MM.1S (cell line): ENCODE measurements at regions not wholly inside any gene's neighbourhood (a gene's known extent, or its start where the extent isn't known, plus 50 kb on each side); places are given as distances from the start of the nearest gene placed in this dataset.

Experiments used
- DNase-seq: peaks from one replicate; pipeline ENCODE4 v3.0.0-alpha.2; 2015
- H2AFZ ChIP-seq: fragments of 300-600 bp; sonication (generic); 2 replicates; pipeline ENCODE4 v1.6.0; 2016; ENCODE audit warnings: antibody characterized with exemption, low read length
- H3F3A ChIP-seq: fragments of 300-600 bp; sonication (generic); 2 replicates; pipeline ENCODE4 v1.6.1; 2016; ENCODE audit warnings: mild to moderate bottlenecking, antibody characterized with exemption, low read length, moderate library complexity, mixed read lengths; ENCODE audit not compliant: insufficient read depth
- H3K27ac ChIP-seq: fragments of 300-600 bp; sonication (generic); 2 replicates; pipeline ENCODE4 v1.5.1; 2016; ENCODE audit warnings: mild to moderate bottlenecking, low read length
- H3K27me3 ChIP-seq: fragments of 300-600 bp; sonication (generic); replicated peaks from 2 replicates; pipeline ENCODE4 v1.6.0; 2016; ENCODE audit warnings: low read length; ENCODE audit not compliant: insufficient read depth
- H3K36me3 ChIP-seq: fragments of 300-600 bp; sonication (generic); replicated peaks from 2 replicates; pipeline ENCODE4 v1.6.1; 2016; ENCODE audit warnings: mild to moderate bottlenecking, low read length, mixed read lengths; ENCODE audit not compliant: insufficient read depth
- H3K4me1 ChIP-seq: fragments of 300-600 bp; sonication (generic); 2 replicates; pipeline ENCODE4 v1.6.1; 2016; ENCODE audit warnings: low read length, mixed read lengths
- H3K4me2 ChIP-seq: fragments of 300-600 bp; sonication (generic); 2 replicates; pipeline ENCODE4 v1.6.0; 2016; ENCODE audit warnings: low read depth, low read length
- H3K4me3 ChIP-seq: fragments of 300-600 bp; sonication (generic); 2 replicates; pipeline ENCODE4 v1.5.1; 2016; ENCODE audit warnings: low read length, mixed read lengths
- H3K79me2 ChIP-seq: fragments of 300-600 bp; sonication (generic); 2 replicates; pipeline ENCODE4 v1.6.1; 2016; ENCODE audit warnings: mixed run types, low read length, mixed read lengths
- H3K9ac ChIP-seq: fragments of 300-600 bp; sonication (generic); 2 replicates; pipeline ENCODE4 v1.6.1; 2016; ENCODE audit warnings: low read length, mixed read lengths
- H3K9me2 ChIP-seq: fragments of 300-600 bp; sonication (generic); replicated peaks from 2 replicates; pipeline ENCODE4 v1.6.1; 2016; ENCODE audit warnings: mild to moderate bottlenecking, low read length, mixed read lengths; ENCODE audit not compliant: insufficient read depth
- H3K9me3 ChIP-seq: fragments of 300-600 bp; sonication (generic); replicated peaks from 2 replicates; pipeline ENCODE4 v1.6.1; 2016; ENCODE audit warnings: mild to moderate bottlenecking, low read length, mixed read lengths; ENCODE audit not compliant: insufficient read depth
- H4K20me1 ChIP-seq: fragments of 300-600 bp; sonication (generic); 2 replicates; pipeline ENCODE4 v1.6.1; 2016; ENCODE audit warnings: mild to moderate bottlenecking, low read length, moderate library complexity, mixed read lengths; ENCODE audit not compliant: insufficient read depth
- CTCF ChIP-seq: fragments of 300-600 bp; sonication (generic); IDR thresholded peaks from 2 replicates; pipeline ENCODE4 v1.5.1; 2016; ENCODE audit warnings: antibody characterized with exemption, low read length, mixed read lengths
- EZH2 ChIP-seq: fragments of 300-600 bp; sonication (generic); optimal IDR thresholded peaks from 2 replicates; pipeline ENCODE3; 2017; ENCODE audit warnings: low read depth, mild to moderate bottlenecking, antibody characterized with exemption, low read length, mixed read lengths
- EZH2phosphoT487 ChIP-seq: fragments of 300-600 bp; sonication (generic); IDR thresholded peaks from 2 replicates; pipeline ENCODE4 v1.6.1; 2018; ENCODE audit warnings: antibody characterized with exemption, low read length

GRCh38 chr4:29014555-29014954 is 1705.6 kb upstream of the PCDH7 start:
- TF ChIP-seq EZH2phosphoT487 = no peak
- no peak for TF ChIP-seq CTCF
- TF ChIP-seq EZH2 = no peak

DNA sequence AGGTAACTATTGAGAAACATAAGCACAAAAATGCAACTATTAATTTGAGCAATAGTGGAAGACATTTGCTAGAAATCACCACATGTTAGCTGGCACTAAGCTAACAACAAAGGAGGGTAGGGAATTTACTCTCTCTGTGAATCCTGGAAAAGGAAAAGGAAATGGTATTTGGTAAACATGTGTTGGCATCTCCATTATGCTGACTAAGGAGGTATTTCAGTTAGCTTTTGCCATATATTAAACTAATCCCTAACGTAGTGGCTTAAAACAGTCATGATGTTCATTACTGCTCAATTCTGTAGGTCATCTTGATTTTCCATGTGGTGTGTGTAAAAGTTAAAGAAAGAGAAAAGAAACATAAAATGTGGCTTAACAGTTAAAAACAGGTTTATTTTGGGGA is 1686.5 kb upstream of the PCDH7 start:
- TF ChIP-seq EZH2phosphoT487 (no peak), EZH2 (no peak), CTCF (no peak)
- Histone ChIP-seq H3K79me2 (no peaks in the 10 kb centered on the region), H3F3A (no peaks in the 10 kb centered on the region), H3K9ac (no peak overlapping the region), H3K9me3 (no peaks in the 10 kb centered on the region), H3K9me2 (no peaks in the 10 kb centered on the region), H2AFZ (no peak overlapping the region), H3K4me1 (no peaks in the 10 kb centered on the region), H3K4me3 (no peak overlapping the region), H3K36me3 (no peaks in the 10 kb centered on the region), H3K27me3 (no peaks in the 10 kb centered on the region), H3K27ac (no peak overlapping the region), H4K20me1 (no peaks in the 10 kb centered on the region), H3K4me2 (no peak overlapping the region)
- no peak for DNase-seq

More at GRCh38 chr4:29014555-29014954, 1705.6 kb upstream of the PCDH7 start:
- Histone ChIP-seq H3K4me2 (no peak overlapping the region), H4K20me1 (no peaks in the 10 kb centered on the region), H3K4me3 (no peak overlapping the region), H3K27me3 (no peaks in the 10 kb centered on the region), H2AFZ (no peak overlapping the region), H3K9ac (no peak overlapping the region), H3F3A (no peaks in the 10 kb centered on the region), H3K79me2 (no peaks in the 10 kb centered on the region), H3K9me2 (no peaks in the 10 kb centered on the region), H3K4me1 (no peaks in the 10 kb centered on the region), H3K27ac (no peak overlapping the region), H3K36me3 (no peaks in the 10 kb centered on the region), H3K9me3 (no peaks in the 10 kb centered on the region)
- DNase-seq = no peak

- H3K9me2 ChIP-seq = no peaks in the 10 kb centered on the region
- H3K4me2 ChIP-seq = no peak overlapping the region
- H3K27ac ChIP-seq = no peak overlapping the region
- H2AFZ ChIP-seq = no peak overlapping the region
- no peaks in the 10 kb centered on the region for H4K20me1 ChIP-seq
- no peak overlapping the region for H3K4me3 ChIP-seq
- H3K36me3 ChIP-seq = no peaks in the 10 kb centered on the region
- no peaks in the 10 kb centered on the region for H3K9me3 ChIP-seq
- no peak overlapping the region for H3K9ac ChIP-seq
- H3F3A ChIP-seq = no peaks in the 10 kb centered on the region
- TF ChIP-seq EZH2phosphoT487 (no peak), CTCF (no peak), EZH2 (no peak)
- H3K27me3 ChIP-seq = no peaks in the 10 kb centered on the region
- no peaks in the 10 kb centered on the region for H3K4me1 ChIP-seq
- DNase-seq = no peak
- no peaks in the 10 kb centered on the region for H3K79me2 ChIP-seq
Observed at GRCh38 chr4:29037501-29037900, 1682.7 kb upstream of the PCDH7 start.
